Ovary (tissue), 3 donors: ENCODE measurements at regions not wholly inside any gene's neighbourhood (a gene's known extent, or its start where the extent isn't known, plus 50 kb on each side); places are given as distances from the start of the nearest gene placed in this dataset.
"Not testable (repeated sequence)": the region's sequence is repeated elsewhere in the genome, so short reads cannot be mapped to it uniquely, and the experiment has no call there.

Experiments
- EP300 ChIP-seq: sonication (generic); formaldehyde crosslinking; IDR thresholded peaks from one replicate; pipeline ENCODE4 v1.6.1; 2017; ENCODE audit warnings: antibody characterized with exemption
- TF ChIP-seq, protein P1 (sequence below), 3 donors: fragments of 450-650 bp in 2 of 3; fragments of 200-600 bp in 1 of 3; IDR thresholded peaks; one replicate each; pipeline versions ENCODE4 v1.5.1 to v1.8.0; 2016 to 2022; ENCODE audit warnings: antibody characterized with exemption in 3 of 3, mild to moderate bottlenecking in 1 of 3
- donor health status: DM: no; HTN: no; CAD: no.

DNA sequence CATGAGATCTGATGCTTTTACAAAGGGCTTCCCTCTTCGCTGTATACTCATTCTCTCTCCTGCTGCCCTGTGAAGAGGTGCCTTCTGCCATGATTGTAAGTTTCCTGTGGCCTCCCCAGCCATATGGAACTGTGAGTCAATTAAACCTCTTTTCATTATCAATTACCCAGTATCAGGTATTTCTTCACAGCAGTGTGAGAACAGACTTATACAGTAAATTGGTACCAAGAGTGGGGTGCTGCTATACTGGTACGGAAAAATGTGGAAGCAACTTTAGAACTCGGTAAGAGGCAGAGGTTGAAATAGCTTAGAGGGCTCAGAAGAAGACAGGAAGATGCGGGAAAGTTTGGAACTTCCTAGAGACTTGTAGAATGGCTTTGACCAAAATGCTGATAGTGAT lies 58.7 kb upstream of the ENPP6 start:
- not testable (repeated sequence) for TF ChIP-seq EP300
- TF ChIP-seq, protein P1, sequence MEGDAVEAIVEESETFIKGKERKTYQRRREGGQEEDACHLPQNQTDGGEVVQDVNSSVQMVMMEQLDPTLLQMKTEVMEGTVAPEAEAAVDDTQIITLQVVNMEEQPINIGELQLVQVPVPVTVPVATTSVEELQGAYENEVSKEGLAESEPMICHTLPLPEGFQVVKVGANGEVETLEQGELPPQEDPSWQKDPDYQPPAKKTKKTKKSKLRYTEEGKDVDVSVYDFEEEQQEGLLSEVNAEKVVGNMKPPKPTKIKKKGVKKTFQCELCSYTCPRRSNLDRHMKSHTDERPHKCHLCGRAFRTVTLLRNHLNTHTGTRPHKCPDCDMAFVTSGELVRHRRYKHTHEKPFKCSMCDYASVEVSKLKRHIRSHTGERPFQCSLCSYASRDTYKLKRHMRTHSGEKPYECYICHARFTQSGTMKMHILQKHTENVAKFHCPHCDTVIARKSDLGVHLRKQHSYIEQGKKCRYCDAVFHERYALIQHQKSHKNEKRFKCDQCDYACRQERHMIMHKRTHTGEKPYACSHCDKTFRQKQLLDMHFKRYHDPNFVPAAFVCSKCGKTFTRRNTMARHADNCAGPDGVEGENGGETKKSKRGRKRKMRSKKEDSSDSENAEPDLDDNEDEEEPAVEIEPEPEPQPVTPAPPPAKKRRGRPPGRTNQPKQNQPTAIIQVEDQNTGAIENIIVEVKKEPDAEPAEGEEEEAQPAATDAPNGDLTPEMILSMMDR (IDR thresholded peaks at IDR 0.05), result not testable (repeated sequence)
